HEK293 (cell line): ENCODE measurements at regions not wholly inside any gene's neighbourhood (a gene's known extent, or its start where the extent isn't known, plus 50 kb on each side); places are given as distances from the start of the nearest gene placed in this dataset.

Experiments
- BCL11B ChIP-seq: fragments of 450-650 bp; formaldehyde crosslinking; IDR thresholded peaks from 2 replicates; pipeline ENCODE4 v1.5.1; 2016; ENCODE audit warnings: low read depth, missing biosample characterization, missing genetic modification characterization
- CTCF ChIP-seq: fragments of 450-650 bp; formaldehyde crosslinking; IDR thresholded peaks from 2 replicates; pipeline ENCODE4 v1.5.1; 2016; ENCODE audit warnings: missing biosample characterization, missing genetic modification characterization
- FEZF1 ChIP-seq: fragments of 450-650 bp; formaldehyde crosslinking; IDR thresholded peaks from 2 replicates; pipeline ENCODE4 v1.5.1; 2016; ENCODE audit warnings: missing biosample characterization, missing genetic modification characterization
- GLI4 ChIP-seq: fragments of 450-650 bp; formaldehyde crosslinking; IDR thresholded peaks from 2 replicates; pipeline ENCODE4 v1.5.1; 2016; ENCODE audit warnings: missing biosample characterization, missing genetic modification characterization
- TCF7L2 ChIP-seq: IDR thresholded peaks from 2 replicates; pipeline ENCODE4 v1.6.1; 2011; ENCODE audit warnings: low read depth, mild to moderate bottlenecking, inconsistent platforms, low read length, moderate library complexity, borderline replicate concordance
- ZNF501 ChIP-seq: fragments of 450-650 bp; formaldehyde crosslinking; IDR thresholded peaks from 2 replicates; pipeline ENCODE4 v1.5.1; 2016; ENCODE audit warnings: missing biosample characterization, missing genetic modification characterization
- ZNF624 ChIP-seq: fragments of 450-650 bp; formaldehyde crosslinking; IDR thresholded peaks from 2 replicates; pipeline ENCODE4 v1.5.1; 2017; ENCODE audit warnings: missing biosample characterization, missing genetic modification characterization

GRCh38 chr4:29278585-29278984 is 1441.6 kb upstream of the PCDH7 start:
- TF ChIP-seq CTCF (tag by site-specific recombination) (no peak), GLI4 (tag by site-specific recombination) (no peak), FEZF1 (tag by site-specific recombination) (no peak), BCL11B (tag by site-specific recombination) (no peak), ZNF624 (tag by site-specific recombination) (no peak), TCF7L2 (no peak), ZNF501 (no peak)
